ENCODE measurements at regions not wholly inside any gene's neighbourhood (a gene's known extent, or its start where the extent isn't known, plus 50 kb on each side); places are given as distances from the start of the nearest gene placed in this dataset.

DNA sequence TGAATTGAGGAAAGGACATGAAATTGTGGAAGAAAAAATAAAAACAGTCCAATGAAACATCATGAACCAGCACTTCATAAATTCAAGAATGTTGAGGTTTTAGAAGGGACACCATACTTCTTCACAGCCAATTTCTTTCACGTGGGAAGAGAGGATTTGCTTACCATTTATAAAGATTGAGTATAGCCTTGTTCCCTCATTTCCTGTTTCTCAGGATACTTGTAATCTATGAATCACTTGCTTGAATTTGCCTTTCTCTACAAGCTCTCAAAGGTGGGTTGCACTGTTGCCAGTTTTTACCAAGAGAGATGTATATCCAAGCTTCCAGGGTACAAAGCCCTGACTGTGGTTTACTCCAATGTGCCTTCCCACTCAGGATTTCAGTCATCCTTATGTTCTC is 116.1 kb downstream of the DUSP6 start:
- Histone ChIP-seq H3K9me2 (ENCODE audit: insufficient read depth, low read length) (no peaks in the 10 kb centered on the region), H2AFZ (ENCODE audit: low read depth, low read length) (no peak overlapping the region), H3K4me2 (ENCODE audit: low read length) (no peak overlapping the region), H3K9ac (ENCODE audit: low read length) (no peak overlapping the region), H3F3A (ENCODE audit: insufficient read depth, low read length, poor library complexity, severe bottlenecking) (no peaks in the 10 kb centered on the region), H3K9me3 (ENCODE audit: low read length) (no peaks in the 10 kb centered on the region), H3K4me3 (ENCODE audit: low read length) (no peak overlapping the region), H3K27ac (ENCODE audit: low read length) (no peak overlapping the region), H3K79me2 (replicated peaks; ENCODE audit: insufficient read depth, low read length) (no peaks in the 10 kb centered on the region), H4K20me1 (ENCODE audit: insufficient read depth) (no peaks in the 10 kb centered on the region), H3K36me3 (ENCODE audit: insufficient read depth, low read length) (no peaks in the 10 kb centered on the region), H3K27me3 (ENCODE audit: insufficient read depth, low read depth, low read length) (no peaks in the 10 kb centered on the region)
- no peak for TF ChIP-seq EZH2 (IDR thresholded peaks at IDR 0.05; ENCODE audit: borderline replicate concordance, insufficient read depth, low read length, poor library complexity, severe bottlenecking)

DNA sequence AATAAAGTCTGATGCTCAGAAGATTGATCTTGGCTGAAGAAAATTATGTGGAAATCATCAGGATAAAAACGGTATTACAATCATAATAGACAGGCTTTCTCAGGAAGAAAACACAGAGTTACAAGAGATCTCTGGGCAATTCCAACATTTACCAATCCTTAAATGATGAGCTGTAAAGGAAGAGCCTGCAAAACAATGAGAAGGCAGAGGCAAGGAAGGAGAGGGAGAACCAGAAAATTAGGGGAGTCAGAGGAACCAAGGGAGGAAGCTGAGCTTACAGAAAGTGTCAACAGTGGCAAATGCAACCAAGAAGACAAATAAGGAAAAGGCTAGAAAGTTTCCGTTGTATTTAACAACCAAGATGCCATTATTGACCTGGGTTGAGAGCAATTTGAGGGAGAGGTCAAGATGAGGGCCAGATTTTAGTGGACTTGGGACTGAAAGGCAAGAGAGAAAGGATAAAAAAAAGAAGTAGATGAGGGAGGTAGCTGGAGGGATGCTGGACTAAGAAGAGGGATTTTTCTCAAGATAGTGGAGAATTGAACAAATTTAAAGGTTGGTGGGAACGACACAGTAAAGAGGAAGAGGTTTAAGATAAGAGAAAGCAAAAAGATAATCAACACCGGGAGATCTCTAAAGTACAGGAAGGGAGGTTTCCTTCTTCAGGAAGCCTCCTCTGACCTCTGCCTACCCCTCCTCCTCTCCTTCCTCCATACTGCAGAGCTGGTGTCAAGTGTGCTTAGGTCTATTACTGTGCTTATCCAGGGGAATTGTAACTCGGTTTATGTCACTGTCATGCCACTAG is 116.9 kb downstream of the DUSP6 start:
- Histone ChIP-seq H3K36me3 (ENCODE audit: insufficient read depth, low read length) (no peaks in the 10 kb centered on the region), H3K9me2 (ENCODE audit: insufficient read depth, low read length) (no peaks in the 10 kb centered on the region), H3K27me3 (ENCODE audit: insufficient read depth, low read depth, low read length) (no peaks in the 10 kb centered on the region), H3F3A (ENCODE audit: insufficient read depth, low read length, poor library complexity, severe bottlenecking) (no peaks in the 10 kb centered on the region), H4K20me1 (ENCODE audit: insufficient read depth) (no peaks in the 10 kb centered on the region), H3K9ac (ENCODE audit: low read length) (no peak overlapping the region), H3K27ac (ENCODE audit: low read length) (no peak overlapping the region), H3K79me2 (replicated peaks; ENCODE audit: insufficient read depth, low read length) (no peaks in the 10 kb centered on the region), H2AFZ (ENCODE audit: low read depth, low read length) (no peak overlapping the region), H3K4me2 (ENCODE audit: low read length) (no peak overlapping the region), H3K9me3 (ENCODE audit: low read length) (no peaks in the 10 kb centered on the region), H3K4me3 (ENCODE audit: low read length) (no peak overlapping the region)
- TF ChIP-seq RAD21 (conservative IDR thresholded peaks at IDR 0.05) (no peak), SMC3 (conservative IDR thresholded peaks at IDR 0.05; ENCODE audit: poor library complexity) (no peak), EZH2 (IDR thresholded peaks at IDR 0.05; ENCODE audit: borderline replicate concordance, insufficient read depth, low read length, poor library complexity, severe bottlenecking) (no peak), MXI1 (conservative IDR thresholded peaks at IDR 0.05; ENCODE audit: poor library complexity, severe bottlenecking) (no peak), CTCF (IDR thresholded peaks at IDR 0.05; ENCODE audit: poor library complexity, severe bottlenecking) (no peak), POLR2AphosphoS5 (IDR thresholded peaks at IDR 0.05) (no peak), TAF1 (IDR thresholded peaks at IDR 0.05; ENCODE audit: low read depth) (no peak), EP300 (conservative IDR thresholded peaks at IDR 0.05; ENCODE audit: poor library complexity, severe bottlenecking) (no peak)

GRCh38 chr12:89234324-89235114 is 117.8 kb downstream of the DUSP6 start:
- no peaks in the 10 kb centered on the region for H3K9me2 ChIP-seq (ENCODE audit: insufficient read depth, low read length)
- H3K27ac ChIP-seq (ENCODE audit: low read length), result no peak overlapping the region
- H3K36me3 ChIP-seq (ENCODE audit: insufficient read depth, low read length), result no peaks in the 10 kb centered on the region
- H3K4me2 ChIP-seq (ENCODE audit: low read length), result no peak overlapping the region
- H3F3A ChIP-seq (ENCODE audit: insufficient read depth, low read length, poor library complexity, severe bottlenecking), result no peaks in the 10 kb centered on the region
- no peak overlapping the region for H3K9ac ChIP-seq (ENCODE audit: low read length)
- no peak overlapping the region for H3K4me3 ChIP-seq (ENCODE audit: low read length)
- H2AFZ ChIP-seq (ENCODE audit: low read depth, low read length), result no peak overlapping the region
- no peak for TF ChIP-seq EZH2 (IDR thresholded peaks at IDR 0.05; ENCODE audit: borderline replicate concordance, insufficient read depth, low read length, poor library complexity, severe bottlenecking)
- no peak for TF ChIP-seq POLR2AphosphoS5 (IDR thresholded peaks at IDR 0.05)
- TF ChIP-seq EP300 (conservative IDR thresholded peaks at IDR 0.05; ENCODE audit: poor library complexity, severe bottlenecking), result no peak
- no peak for TF ChIP-seq RAD21 (conservative IDR thresholded peaks at IDR 0.05)
- no peak for TF ChIP-seq TAF1 (IDR thresholded peaks at IDR 0.05; ENCODE audit: low read depth)
- no peak for TF ChIP-seq CTCF (IDR thresholded peaks at IDR 0.05; ENCODE audit: poor library complexity, severe bottlenecking)
- no peak for TF ChIP-seq REST (IDR thresholded peaks at IDR 0.05; ENCODE audit: borderline replicate concordance)
- no peak for TF ChIP-seq SMC3 (conservative IDR thresholded peaks at IDR 0.05; ENCODE audit: poor library complexity)
- no peak for TF ChIP-seq MXI1 (conservative IDR thresholded peaks at IDR 0.05; ENCODE audit: poor library complexity, severe bottlenecking)
- H3K27me3 ChIP-seq (ENCODE audit: insufficient read depth, low read depth, low read length), result no peaks in the 10 kb centered on the region
- no peaks in the 10 kb centered on the region for H4K20me1 ChIP-seq (ENCODE audit: insufficient read depth)
- H3K9me3 ChIP-seq (ENCODE audit: low read length), result no peaks in the 10 kb centered on the region
- H3K79me2 ChIP-seq (replicated peaks; ENCODE audit: insufficient read depth, low read length), result no peaks in the 10 kb centered on the region
